ENCODE measurements at regions not wholly inside any gene's neighbourhood (a gene's known extent, or its start where the extent isn't known, plus 50 kb on each side); places are given as distances from the start of the nearest gene placed in this dataset.
"Not testable (repeated sequence)": the region's sequence is repeated elsewhere in the genome, so short reads cannot be mapped to it uniquely, and the experiment has no call there.

- not testable (repeated sequence) for TF ChIP-seq TAF1 (IDR thresholded peaks at IDR 0.05; ENCODE audit: borderline replicate concordance, low read depth, low read length); CTCF (IDR thresholded peaks at IDR 0.05)
Measured at GRCh38 chr16:82267675-82268074, 97.7 kb upstream of the MPHOSPH6 start.

Measured in SK-N-SH (cell line).